Stimulated activated naive B cell treated with anti-CD40 and anti-IgM and Interleukin-4, amounts not matched to agents 10 μg/mL and 1 μg/mL and 100 μg/mL, for 72 hours (primary cell): ENCODE measurements at regions not wholly inside any gene's neighbourhood (a gene's known extent, or its start where the extent isn't known, plus 50 kb on each side); places are given as distances from the start of the nearest gene placed in this dataset.

Source experiments
- ATAC-seq, 2 donors: fragments of 150-1000 bp; cut with Tn5 transposase; replicated peaks; 2 replicates each; pipeline ENCODE4 v1.10.0; 2021; ENCODE audit warnings: moderate library complexity in 1 of 2
- DNase-seq: peaks from one replicate; pipeline ENCODE4 v3.0.0; 2021
- H3K27ac Mint-ChIP-seq: one replicate; pipeline ENCODE4 v1.8.0; 2022; ENCODE audit warnings: mild to moderate bottlenecking, mixed read lengths
- H3K27me3 Mint-ChIP-seq, 2 donors: one replicate each; pipeline ENCODE4 v1.8.0; 2022; ENCODE audit warnings: mixed read lengths in 2 of 2
- H3K36me3 Mint-ChIP-seq, 2 donors: one replicate each; pipeline ENCODE4 v1.8.0; 2022; ENCODE audit warnings: mixed read lengths in 2 of 2, mild to moderate bottlenecking in 1 of 2
- H3K4me1 Mint-ChIP-seq, 2 donors: one replicate each; pipeline ENCODE4 v1.8.0; 2022; ENCODE audit warnings: mixed read lengths in 2 of 2, mild to moderate bottlenecking in 1 of 2
- H3K4me3 Mint-ChIP-seq, 2 donors: one replicate each; pipeline ENCODE4 v1.8.0; 2022; ENCODE audit warnings: mild to moderate bottlenecking in 2 of 2, mixed read lengths in 2 of 2, moderate library complexity in 1 of 2
- H3K9me3 Mint-ChIP-seq, 2 donors: one replicate each; pipeline ENCODE4 v1.8.0; 2022; ENCODE audit warnings: mixed read lengths in 2 of 2, mild to moderate bottlenecking in 1 of 2

DNA sequence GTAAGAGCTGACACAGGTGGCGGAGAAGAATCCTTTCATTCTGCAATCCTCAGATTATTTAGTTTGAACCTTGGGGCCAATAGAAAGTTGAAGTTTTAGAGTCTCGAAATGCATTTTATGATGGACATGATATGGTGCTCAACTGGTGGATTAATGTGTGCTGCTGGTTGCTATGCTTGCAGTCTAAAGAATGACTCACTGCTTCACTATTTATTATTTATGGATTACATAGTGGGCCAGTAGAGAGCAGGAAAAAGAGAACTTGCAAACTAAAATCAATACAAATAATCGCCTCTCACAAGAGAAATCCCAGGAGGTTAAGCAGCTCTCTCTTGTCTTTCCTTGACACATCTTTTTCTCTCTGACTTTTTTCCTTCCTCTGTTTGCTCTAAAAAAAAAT, 2326.8 kb upstream of the AGA start:
- no peak overlapping the region for H3K27ac Mint-ChIP-seq
- no peaks in the 10 kb centered on the region for H3K27me3 Mint-ChIP-seq
- no peak for DNase-seq
- no peaks in the 10 kb centered on the region for H3K36me3 Mint-ChIP-seq
- H3K4me3 Mint-ChIP-seq, result no peak overlapping the region
- peaks cover 0 to 4% of the 10 kb centered on the region in 2 donors for H3K9me3 Mint-ChIP-seq
- H3K4me1 Mint-ChIP-seq, result no peaks in the 10 kb centered on the region
- ATAC-seq, result no peak

DNA sequence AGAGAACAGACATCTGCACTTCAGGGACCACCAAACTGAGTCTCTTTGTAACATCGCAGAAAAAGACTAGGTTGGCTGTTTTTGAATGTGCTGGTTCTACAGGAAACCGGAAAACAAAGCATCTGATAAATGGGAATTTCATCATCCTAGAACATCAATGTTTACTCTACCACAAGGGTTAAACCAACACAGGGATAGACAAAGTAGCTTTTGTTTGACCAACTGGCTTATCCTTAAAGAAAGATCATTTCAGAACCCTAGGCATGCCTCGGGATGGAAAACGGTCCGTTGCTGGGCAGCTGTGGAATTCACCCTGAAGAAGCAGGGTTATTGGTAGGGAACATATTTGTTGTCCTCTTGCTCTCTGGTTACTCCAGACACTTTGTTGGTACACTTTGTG, 2355.5 kb upstream of the AGA start:
- Mint-ChIP-seq H3K27me3 (no peaks in the 10 kb centered on the region), H3K4me3 (no peak overlapping the region), H3K36me3 (no peaks in the 10 kb centered on the region), H3K4me1 (no peaks in the 10 kb centered on the region), H3K9me3 (peaks cover 0 to 2% of the 10 kb centered on the region in 2 donors), H3K27ac (no peak overlapping the region)
- ATAC-seq, result no peak
- no peak for DNase-seq

GRCh38 chr4:179803857-179804256, 2361.6 kb upstream of the AGA start:
- no peaks in the 10 kb centered on the region for H3K36me3 Mint-ChIP-seq
- H3K4me1 Mint-ChIP-seq, result no peaks in the 10 kb centered on the region
- ATAC-seq (no peak), DNase-seq (no peak)
- H3K9me3 Mint-ChIP-seq, result peaks cover 0 to 4% of the 10 kb centered on the region in 2 donors
- no peaks in the 10 kb centered on the region for H3K27me3 Mint-ChIP-seq
- no peak overlapping the region for H3K4me3 Mint-ChIP-seq
- H3K27ac Mint-ChIP-seq, result no peak overlapping the region

GRCh38 chr4:179804440-179804839, 2362.2 kb upstream of the AGA start:
- no peaks in the 10 kb centered on the region for H3K36me3 Mint-ChIP-seq
- DNase-seq (no peak), ATAC-seq (no peak)
- H3K4me1 Mint-ChIP-seq, result no peaks in the 10 kb centered on the region
- H3K4me3 Mint-ChIP-seq, result no peak overlapping the region
- H3K9me3 Mint-ChIP-seq, result peaks cover 0 to 4% of the 10 kb centered on the region in 2 donors
- no peaks in the 10 kb centered on the region for H3K27me3 Mint-ChIP-seq
- no peak overlapping the region for H3K27ac Mint-ChIP-seq

DNA sequence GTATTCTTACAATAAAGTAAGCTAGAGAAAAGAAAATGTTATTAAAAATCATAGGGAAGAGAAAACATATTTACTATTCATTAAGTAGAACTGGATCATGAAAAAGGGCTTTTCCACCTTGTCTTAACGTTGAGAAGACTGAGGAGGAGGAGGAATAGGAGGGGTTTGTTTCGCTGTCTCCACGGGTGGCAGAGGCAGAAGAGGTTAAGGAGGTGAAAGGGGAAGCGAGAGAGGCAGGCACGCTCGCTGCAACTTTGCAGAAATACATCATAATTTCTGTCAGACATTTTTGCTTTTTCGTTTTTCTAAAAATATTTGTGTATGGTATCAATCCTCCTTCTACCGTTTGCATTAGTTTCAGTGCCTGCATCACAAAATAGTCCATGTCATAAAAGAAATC, 2375.1 kb upstream of the AGA start:
- Mint-ChIP-seq H3K27ac (no peak overlapping the region), H3K4me1 (no peaks in the 10 kb centered on the region), H3K4me3 (no peak overlapping the region), H3K9me3 (peaks cover 0 to 4% of the 10 kb centered on the region in 2 donors), H3K36me3 (no peaks in the 10 kb centered on the region), H3K27me3 (no peaks in the 10 kb centered on the region)
- DNase-seq, result no peak
- no peak for ATAC-seq

DNA sequence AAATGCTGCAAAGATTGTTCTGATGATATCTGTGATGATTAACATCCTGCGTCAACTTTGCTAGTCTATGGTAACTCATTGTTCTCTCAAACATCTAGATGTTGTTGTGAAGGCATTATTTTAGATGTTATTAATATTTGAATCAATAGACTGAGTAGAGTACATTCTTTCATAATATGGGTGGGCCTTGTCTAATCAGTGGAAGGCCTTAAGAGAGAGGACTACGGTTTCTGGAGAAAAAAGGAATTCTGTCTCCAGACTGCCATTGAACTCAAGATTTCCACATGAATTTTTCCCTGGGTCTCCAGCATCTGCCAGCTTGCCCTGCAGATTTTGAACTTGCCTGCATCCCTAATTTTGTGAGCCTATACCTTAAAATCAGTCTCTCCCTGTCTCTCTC, 2381.1 kb upstream of the AGA start:
- Mint-ChIP-seq H3K27me3 (no peaks in the 10 kb centered on the region), H3K9me3 (peaks cover 4% of the 10 kb centered on the region in 2 donors), H3K36me3 (no peaks in the 10 kb centered on the region), H3K4me3 (no peak overlapping the region), H3K4me1 (no peaks in the 10 kb centered on the region), H3K27ac (no peak overlapping the region)
- ATAC-seq, result no peak
- DNase-seq, result no peak

- Mint-ChIP-seq H3K27me3 (no peaks in the 10 kb centered on the region), H3K4me3 (no peak overlapping the region), H3K9me3 (no peaks in the 10 kb centered on the region), H3K36me3 (no peaks in the 10 kb centered on the region), H3K4me1 (no peaks in the 10 kb centered on the region), H3K27ac (no peak overlapping the region)
- DNase-seq, result no peak
- ATAC-seq, result no peak
These were observed 2389.0 kb upstream of the AGA start for GRCh38 chr4:179831274-179831673.

- H3K4me1 Mint-ChIP-seq, result no peaks in the 10 kb centered on the region
- no peak overlapping the region for H3K27ac Mint-ChIP-seq
- no peak for DNase-seq
- no peak for ATAC-seq
- H3K9me3 Mint-ChIP-seq, result no peaks in the 10 kb centered on the region
- no peak overlapping the region for H3K4me3 Mint-ChIP-seq
- no peaks in the 10 kb centered on the region for H3K36me3 Mint-ChIP-seq
- no peaks in the 10 kb centered on the region for H3K27me3 Mint-ChIP-seq
These were observed 2394.2 kb upstream of the AGA start for GRCh38 chr4:179836179-179837075.

DNA sequence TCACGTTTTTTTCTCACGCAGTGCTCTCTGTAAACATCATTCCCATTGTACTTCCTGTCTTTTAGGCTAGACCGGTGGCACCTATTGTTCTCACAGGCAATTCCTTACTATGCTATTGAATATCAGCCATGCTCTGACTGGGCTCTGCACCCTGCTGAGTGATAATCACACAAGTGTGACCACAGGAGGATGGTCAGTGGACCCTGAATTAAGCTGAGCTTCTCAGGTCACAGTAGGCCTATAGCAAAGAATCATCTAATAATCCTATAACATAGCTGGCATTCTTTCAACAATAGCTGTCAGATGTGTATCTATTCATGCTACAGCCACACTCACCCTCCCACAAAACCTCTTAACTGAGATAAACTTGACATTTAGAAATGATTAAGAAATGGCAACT, 2399.8 kb upstream of the TENM3 start:
- Mint-ChIP-seq H3K27ac (no peak overlapping the region), H3K4me3 (no peak overlapping the region), H3K4me1 (no peaks in the 10 kb centered on the region), H3K9me3 (no peaks in the 10 kb centered on the region), H3K36me3 (no peaks in the 10 kb centered on the region), H3K27me3 (no peaks in the 10 kb centered on the region)
- ATAC-seq (no peak), DNase-seq (no peak)

DNA sequence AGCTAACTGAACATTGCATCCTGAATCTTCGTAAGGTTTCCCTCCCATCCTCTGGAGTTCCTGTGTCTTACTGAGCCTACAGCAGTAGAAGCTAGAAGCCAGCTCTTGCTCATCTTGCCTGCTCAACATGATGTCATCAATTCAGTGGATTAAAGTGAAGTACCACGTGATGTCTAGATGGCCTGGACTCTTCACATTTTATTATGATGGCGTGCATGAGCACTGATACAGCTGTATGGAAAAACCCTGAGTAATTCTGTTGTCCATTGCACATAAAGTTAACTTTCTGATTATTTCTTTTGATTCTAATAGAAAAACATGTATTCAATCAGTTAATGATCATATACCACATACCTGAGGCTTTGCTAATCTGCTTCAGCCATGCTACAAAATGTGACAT, 2387.7 kb upstream of the TENM3 start:
- Mint-ChIP-seq H3K4me3 (no peak overlapping the region), H3K27me3 (peaks cover 0 to 5% of the 10 kb centered on the region in 2 donors)

GRCh38 chr4:179858221-179858620, 2385.0 kb upstream of the TENM3 start:
- Mint-ChIP-seq H3K4me1 (no peaks in the 10 kb centered on the region), H3K27me3 (peaks cover 0 to 5% of the 10 kb centered on the region in 2 donors), H3K36me3 (no peaks in the 10 kb centered on the region), H3K9me3 (no peaks in the 10 kb centered on the region), H3K27ac (no peak overlapping the region), H3K4me3 (no peak overlapping the region)
- ATAC-seq (no peak), DNase-seq (no peak)

More for the DNA sequence above, 2387.7 kb upstream of the TENM3 start:
- Mint-ChIP-seq H3K27ac (no peak overlapping the region), H3K9me3 (no peaks in the 10 kb centered on the region), H3K4me1 (no peaks in the 10 kb centered on the region), H3K36me3 (no peaks in the 10 kb centered on the region)
- DNase-seq (no peak), ATAC-seq (no peak)

- peak; percentile 91 to 96 for ATAC-seq
- no peaks in the 10 kb centered on the region for H3K4me1 Mint-ChIP-seq
- H3K27ac Mint-ChIP-seq, result no peak overlapping the region
- no peaks in the 10 kb centered on the region for H3K9me3 Mint-ChIP-seq
- no peaks in the 10 kb centered on the region for H3K36me3 Mint-ChIP-seq
- DNase-seq, result peak; percentile 40
- no peak overlapping the region for H3K4me3 Mint-ChIP-seq
- H3K27me3 Mint-ChIP-seq, result peaks cover 0 to 8% of the 10 kb centered on the region in 2 donors
These were observed 2375.8 kb upstream of the TENM3 start for GRCh38 chr4:179867300-179867878.

GRCh38 chr4:179871726-179872125, 2371.5 kb upstream of the TENM3 start:
- H3K36me3 Mint-ChIP-seq, result no peaks in the 10 kb centered on the region
- no peak overlapping the region for H3K27ac Mint-ChIP-seq
- ATAC-seq, result no peak

DNA sequence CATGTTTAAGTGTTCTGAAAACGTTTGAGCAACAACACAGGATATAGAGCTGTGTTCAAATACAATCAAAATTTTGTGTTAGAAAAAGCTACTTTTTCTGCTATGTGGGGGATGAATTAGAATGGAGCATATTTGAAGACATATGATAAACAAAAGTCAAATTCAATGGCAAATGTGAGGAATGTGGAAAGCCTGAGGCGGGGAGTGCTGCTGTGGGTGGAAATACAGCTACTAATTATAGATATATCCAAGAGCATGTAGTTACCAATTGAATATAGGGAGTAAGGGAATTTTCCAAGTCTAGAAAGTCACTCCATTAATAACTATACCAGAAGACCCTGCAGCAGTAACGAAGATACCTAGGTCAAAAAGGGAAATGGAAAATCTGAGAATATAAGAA, 2370.4 kb upstream of the TENM3 start:
- H3K4me3 Mint-ChIP-seq, result no peak overlapping the region
- H3K27me3 Mint-ChIP-seq, result peaks cover 0 to 4% of the 10 kb centered on the region in 2 donors
- H3K4me1 Mint-ChIP-seq, result no peaks in the 10 kb centered on the region
- no peaks in the 10 kb centered on the region for H3K9me3 Mint-ChIP-seq
- H3K36me3 Mint-ChIP-seq, result no peaks in the 10 kb centered on the region
- ATAC-seq (no peak), DNase-seq (no peak)
- no peak overlapping the region for H3K27ac Mint-ChIP-seq

More at GRCh38 chr4:179871726-179872125, 2371.5 kb upstream of the TENM3 start:
- Mint-ChIP-seq H3K9me3 (no peaks in the 10 kb centered on the region), H3K4me1 (no peaks in the 10 kb centered on the region), H3K4me3 (no peak overlapping the region), H3K27me3 (peaks cover 0 to 7% of the 10 kb centered on the region in 2 donors)
- no peak for DNase-seq

DNA sequence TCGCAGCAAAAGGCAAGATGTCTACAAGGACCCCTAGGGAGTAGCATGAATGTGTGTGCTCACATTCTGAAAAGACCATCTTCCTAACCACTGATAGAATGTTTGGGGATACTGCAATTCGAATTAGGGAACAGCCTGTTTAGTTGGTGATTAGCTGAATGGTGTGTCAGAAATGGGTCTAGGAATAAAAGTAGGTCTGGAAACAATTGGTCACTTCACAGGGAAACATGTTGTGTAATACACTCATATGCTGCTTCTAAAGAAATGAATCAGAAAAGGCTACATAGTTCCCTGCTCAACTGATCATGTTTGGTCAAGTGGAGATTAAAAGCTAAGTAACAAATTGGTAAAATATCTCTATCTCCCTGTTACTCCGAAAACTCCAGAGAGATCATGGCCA, 2362.4 kb upstream of the TENM3 start:
- ATAC-seq, result no peak
- no peak for DNase-seq
- Mint-ChIP-seq H3K27ac (no peak overlapping the region), H3K4me3 (no peak overlapping the region), H3K9me3 (no peaks in the 10 kb centered on the region), H3K4me1 (peaks cover 0 to 2% of the 10 kb centered on the region in 2 donors), H3K36me3 (no peaks in the 10 kb centered on the region), H3K27me3 (peaks cover 0 to 4% of the 10 kb centered on the region in 2 donors)
